ENCODE measurements at regions not wholly inside any gene's neighbourhood (a gene's known extent, or its start where the extent isn't known, plus 50 kb on each side); places are given as distances from the start of the nearest gene placed in this dataset.
"Not testable (repeated sequence)": the region's sequence is repeated elsewhere in the genome, so short reads cannot be mapped to it uniquely, and the experiment has no call there.

- Histone ChIP-seq H3K36me3 (no peaks in the 10 kb centered on the region), H3K9me3 (no peaks in the 10 kb centered on the region), H3K4me1 (peaks cover 0 to 11% (median 5%) of the 10 kb centered on the region in 4 donors), H3K27me3 (no peaks in the 10 kb centered on the region), H3K27ac (no peak overlapping the region), H3K4me3 (no peak overlapping the region)
- WGBS, 5 donors: 17 to 31% (median 26%) methylated on average over 1 of the region's 1 CpG
- intact Hi-C loops (cut with DNase I; ENCODE audit: low total_unique reads): no loop called here
- peak in 1 of 2 donors; percentile 28 for DNase-seq
- TF ChIP-seq CTCF (IDR thresholded peaks at IDR 0.05): no peak
- TF ChIP-seq POLR2AphosphoS5 (IDR thresholded peaks at IDR 0.05): no peak
- no peak for TF ChIP-seq EP300 (IDR thresholded peaks at IDR 0.05)
- no peak for TF ChIP-seq POLR2A (IDR thresholded peaks at IDR 0.05)
Measured at GRCh38 chr10:105742184-105742583, 1101.1 kb downstream of the SORCS3 start.

DNA sequence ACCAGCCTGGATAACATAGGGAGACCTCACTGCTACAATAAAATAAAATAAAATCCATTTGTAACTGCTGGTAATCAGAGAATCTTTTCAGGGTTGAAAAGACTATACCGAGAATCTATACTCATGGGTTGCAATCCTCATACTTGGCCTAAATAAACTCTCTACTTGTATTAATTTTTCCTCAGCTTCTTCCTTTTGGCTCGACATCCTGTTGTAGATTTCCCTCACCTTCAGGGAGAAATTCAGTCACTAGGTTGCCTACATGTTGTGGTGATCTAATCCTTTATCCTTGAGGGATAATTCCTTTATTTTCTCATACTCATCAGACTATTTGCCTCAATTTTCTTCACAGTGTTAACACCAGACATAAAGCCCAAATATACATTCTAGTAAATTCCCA is 1093.4 kb downstream of the SORCS3 start:
- intact Hi-C loops (cut with DNase I; ENCODE audit: low total_unique reads): no loop called here
- Histone ChIP-seq H3K27ac (no peak overlapping the region), H3K27me3 (no peaks in the 10 kb centered on the region), H3K36me3 (no peaks in the 10 kb centered on the region), H3K4me1 (no peaks in the 10 kb centered on the region), H3K4me3 (no peak overlapping the region), H3K9me3 (peaks cover 0 to 7% (median 0%) of the 10 kb centered on the region in 4 donors)
- WGBS, 5 donors: 71 to 79% (median 76%) methylated on average over 2 of the region's 2 CpGs
- no peak for TF ChIP-seq POLR2AphosphoS5 (IDR thresholded peaks at IDR 0.05)
- TF ChIP-seq EP300 (IDR thresholded peaks at IDR 0.05): no peak
- TF ChIP-seq POLR2A (IDR thresholded peaks at IDR 0.05): no peak
- no peak for TF ChIP-seq CTCF (IDR thresholded peaks at IDR 0.05)
- no peak for DNase-seq

- intact Hi-C loops (cut with DNase I; ENCODE audit: low total_unique reads): no loop called here
- no peaks in the 10 kb centered on the region for H3K36me3 ChIP-seq
Measured at GRCh38 chr10:105733924-105734323, 1092.8 kb downstream of the SORCS3 start.

GRCh38 chr10:105729428-105729827 is 1088.3 kb downstream of the SORCS3 start:
- no peak for TF ChIP-seq EP300 (IDR thresholded peaks at IDR 0.05)
- no peak for TF ChIP-seq POLR2A (IDR thresholded peaks at IDR 0.05)
- no peak for TF ChIP-seq CTCF (IDR thresholded peaks at IDR 0.05)
- no peak for TF ChIP-seq POLR2AphosphoS5 (IDR thresholded peaks at IDR 0.05)
- Histone ChIP-seq H3K36me3 (no peaks in the 10 kb centered on the region), H3K9me3 (no peaks in the 10 kb centered on the region), H3K27ac (no peak overlapping the region), H3K27me3 (no peaks in the 10 kb centered on the region), H3K4me3 (no peak overlapping the region), H3K4me1 (no peaks in the 10 kb centered on the region)
- intact Hi-C loops (cut with DNase I; ENCODE audit: low total_unique reads): no loop called here
- DNase-seq: no peak
- WGBS, 5 donors: 73 to 85% (median 75%) methylated on average over 1 of the region's 1 CpG

More at GRCh38 chr10:105733924-105734323, 1092.8 kb downstream of the SORCS3 start:
- no peaks in the 10 kb centered on the region for H3K4me1 ChIP-seq
- H3K27me3 ChIP-seq: no peaks in the 10 kb centered on the region
- TF ChIP-seq CTCF (IDR thresholded peaks at IDR 0.05) (no peak), POLR2AphosphoS5 (IDR thresholded peaks at IDR 0.05) (no peak), POLR2A (IDR thresholded peaks at IDR 0.05) (no peak), EP300 (IDR thresholded peaks at IDR 0.05) (no peak)
- DNase-seq: no peak
- H3K4me3 ChIP-seq: no peak overlapping the region
- no peak overlapping the region for H3K27ac ChIP-seq
- peaks cover 0 to 7% (median 0%) of the 10 kb centered on the region in 4 donors for H3K9me3 ChIP-seq

DNA sequence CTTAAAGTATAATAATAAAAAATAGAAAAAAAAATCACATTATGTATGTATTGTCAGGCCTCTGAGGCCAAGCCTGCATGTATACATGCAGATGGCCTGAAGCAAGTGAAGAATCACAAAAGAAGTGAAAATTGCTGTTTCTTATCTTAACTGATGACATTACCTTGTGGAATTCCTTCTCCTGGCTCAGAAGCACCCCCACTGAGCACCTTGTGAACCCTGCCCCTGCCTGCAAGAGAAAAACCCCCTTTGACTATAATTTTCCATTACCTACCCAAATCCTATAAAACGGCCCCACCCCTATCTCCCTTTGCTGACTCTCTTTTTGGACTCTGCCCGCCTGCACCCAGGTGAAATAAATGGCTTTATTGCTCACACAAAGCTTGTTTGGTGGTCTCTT is 1086.5 kb downstream of the SORCS3 start:
- WGBS, 5 donors: 73 to 81% (median 76%) methylated on average over 2 of the region's 2 CpGs
- H3K36me3 ChIP-seq; H3K27me3 ChIP-seq; H3K4me3 ChIP-seq; H3K27ac ChIP-seq; H3K4me1 ChIP-seq; DNase-seq; intact Hi-C loops (cut with DNase I; ENCODE audit: low total_unique reads); H3K9me3 ChIP-seq: not testable (repeated sequence)
